ENCODE measurements at regions not wholly inside any gene's neighbourhood (a gene's known extent, or its start where the extent isn't known, plus 50 kb on each side); places are given as distances from the start of the nearest gene placed in this dataset.

- H3K4me3 Mint-ChIP-seq = no peak overlapping the region
- DNase-seq (ENCODE audit: low spot score in 2 of 2, unreplicated experiment in 2 of 2) = no peak
- H3K36me3 Mint-ChIP-seq = no peaks in the 10 kb centered on the region
- no peaks in the 10 kb centered on the region for H3K9me3 Mint-ChIP-seq
- peaks cover 38% of the 10 kb centered on the region for H3K4me1 Mint-ChIP-seq
- H3K27ac Mint-ChIP-seq = no peak overlapping the region
- H3K27me3 Mint-ChIP-seq (ENCODE audit: low read depth) = no peaks in the 10 kb centered on the region
- no peak for TF ChIP-seq CTCF (IDR thresholded peaks at IDR 0.05; ENCODE audit: unreplicated experiment)
Observed at GRCh38 chr18:10009321-10010144, 95.7 kb downstream of the VAPA start.

- no peak for TF ChIP-seq CTCF (IDR thresholded peaks at IDR 0.05; ENCODE audit: unreplicated experiment)
- no peak overlapping the region for H3K4me3 Mint-ChIP-seq
- H3K27ac Mint-ChIP-seq = peak overlapping the region; percentile 86
- H3K4me1 Mint-ChIP-seq = peaks cover 46% of the 10 kb centered on the region
- no peaks in the 10 kb centered on the region for H3K36me3 Mint-ChIP-seq
- H3K27me3 Mint-ChIP-seq (ENCODE audit: low read depth) = no peaks in the 10 kb centered on the region
- no peaks in the 10 kb centered on the region for H3K9me3 Mint-ChIP-seq
- DNase-seq (ENCODE audit: low spot score in 2 of 2, unreplicated experiment in 2 of 2) = no peak
Observed at GRCh38 chr18:10010611-10011015, 96.8 kb downstream of the VAPA start.

GRCh38 chr18:10011061-10011460 lies 97.2 kb downstream of the VAPA start:
- TF ChIP-seq CTCF (IDR thresholded peaks at IDR 0.05; ENCODE audit: unreplicated experiment) = no peak
- Mint-ChIP-seq H3K4me1 (peaks cover 47% of the 10 kb centered on the region), H3K27me3 (ENCODE audit: low read depth) (no peaks in the 10 kb centered on the region), H3K36me3 (no peaks in the 10 kb centered on the region), H3K27ac (peak overlapping the region; percentile 86), H3K4me3 (no peak overlapping the region), H3K9me3 (no peaks in the 10 kb centered on the region)
- DNase-seq (ENCODE audit: low spot score in 2 of 2, unreplicated experiment in 2 of 2) = no peak

- no peak overlapping the region for H3K27ac Mint-ChIP-seq
- DNase-seq (ENCODE audit: low spot score in 2 of 2, unreplicated experiment in 2 of 2) = no peak
- no peaks in the 10 kb centered on the region for H3K9me3 Mint-ChIP-seq
- no peak for TF ChIP-seq CTCF (IDR thresholded peaks at IDR 0.05; ENCODE audit: unreplicated experiment)
- H3K4me1 Mint-ChIP-seq = peaks cover 47% of the 10 kb centered on the region
- no peaks in the 10 kb centered on the region for H3K27me3 Mint-ChIP-seq (ENCODE audit: low read depth)
- H3K36me3 Mint-ChIP-seq = no peaks in the 10 kb centered on the region
- no peak overlapping the region for H3K4me3 Mint-ChIP-seq
Observed at GRCh38 chr18:10011751-10012150, 97.9 kb downstream of the VAPA start.

- H3K9me3 Mint-ChIP-seq = no peaks in the 10 kb centered on the region
- H3K27ac Mint-ChIP-seq = peak overlapping the region; percentile 48
- H3K4me3 Mint-ChIP-seq = no peak overlapping the region
- TF ChIP-seq CTCF (IDR thresholded peaks at IDR 0.05; ENCODE audit: unreplicated experiment) = no peak
- H3K36me3 Mint-ChIP-seq = no peaks in the 10 kb centered on the region
- no peaks in the 10 kb centered on the region for H3K27me3 Mint-ChIP-seq (ENCODE audit: low read depth)
- H3K4me1 Mint-ChIP-seq = peaks cover 49% of the 10 kb centered on the region
- no peak for DNase-seq (ENCODE audit: low spot score in 2 of 2, unreplicated experiment in 2 of 2)
Observed at GRCh38 chr18:10012526-10012925, 98.7 kb downstream of the VAPA start.
